ENCODE measurements at regions not wholly inside any gene's neighbourhood (a gene's known extent, or its start where the extent isn't known, plus 50 kb on each side); places are given as distances from the start of the nearest gene placed in this dataset.

DNA sequence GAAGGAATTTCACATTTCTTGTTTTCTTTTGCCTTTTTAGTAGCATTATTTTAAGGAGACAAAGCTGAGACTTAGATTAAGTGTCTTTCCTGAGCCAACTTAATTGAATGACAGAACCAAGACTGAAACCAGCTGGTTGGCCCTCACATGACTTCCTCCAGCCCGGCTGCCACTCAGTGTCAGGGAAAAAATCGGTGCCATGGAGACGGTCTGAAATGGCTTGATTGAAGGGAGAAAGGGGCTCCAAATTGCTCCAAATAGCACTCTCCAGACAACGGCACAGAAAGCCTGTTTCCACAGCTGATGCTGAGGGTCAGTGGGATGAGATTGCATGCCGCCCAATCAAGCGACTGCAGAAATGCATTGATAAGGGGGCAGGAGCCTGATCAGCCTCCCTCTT is 475.2 kb upstream of the IL12A start:
- no peak overlapping the region for H3K4me3 ChIP-seq (ENCODE audit: low read depth, low read length)
- DNase-seq (ENCODE audit: low read depth): no peak
- TF ChIP-seq, protein P1, sequence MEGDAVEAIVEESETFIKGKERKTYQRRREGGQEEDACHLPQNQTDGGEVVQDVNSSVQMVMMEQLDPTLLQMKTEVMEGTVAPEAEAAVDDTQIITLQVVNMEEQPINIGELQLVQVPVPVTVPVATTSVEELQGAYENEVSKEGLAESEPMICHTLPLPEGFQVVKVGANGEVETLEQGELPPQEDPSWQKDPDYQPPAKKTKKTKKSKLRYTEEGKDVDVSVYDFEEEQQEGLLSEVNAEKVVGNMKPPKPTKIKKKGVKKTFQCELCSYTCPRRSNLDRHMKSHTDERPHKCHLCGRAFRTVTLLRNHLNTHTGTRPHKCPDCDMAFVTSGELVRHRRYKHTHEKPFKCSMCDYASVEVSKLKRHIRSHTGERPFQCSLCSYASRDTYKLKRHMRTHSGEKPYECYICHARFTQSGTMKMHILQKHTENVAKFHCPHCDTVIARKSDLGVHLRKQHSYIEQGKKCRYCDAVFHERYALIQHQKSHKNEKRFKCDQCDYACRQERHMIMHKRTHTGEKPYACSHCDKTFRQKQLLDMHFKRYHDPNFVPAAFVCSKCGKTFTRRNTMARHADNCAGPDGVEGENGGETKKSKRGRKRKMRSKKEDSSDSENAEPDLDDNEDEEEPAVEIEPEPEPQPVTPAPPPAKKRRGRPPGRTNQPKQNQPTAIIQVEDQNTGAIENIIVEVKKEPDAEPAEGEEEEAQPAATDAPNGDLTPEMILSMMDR (IDR thresholded peaks at IDR 0.05; ENCODE audit: insufficient read depth, low read depth, low read length): no peak

DNA sequence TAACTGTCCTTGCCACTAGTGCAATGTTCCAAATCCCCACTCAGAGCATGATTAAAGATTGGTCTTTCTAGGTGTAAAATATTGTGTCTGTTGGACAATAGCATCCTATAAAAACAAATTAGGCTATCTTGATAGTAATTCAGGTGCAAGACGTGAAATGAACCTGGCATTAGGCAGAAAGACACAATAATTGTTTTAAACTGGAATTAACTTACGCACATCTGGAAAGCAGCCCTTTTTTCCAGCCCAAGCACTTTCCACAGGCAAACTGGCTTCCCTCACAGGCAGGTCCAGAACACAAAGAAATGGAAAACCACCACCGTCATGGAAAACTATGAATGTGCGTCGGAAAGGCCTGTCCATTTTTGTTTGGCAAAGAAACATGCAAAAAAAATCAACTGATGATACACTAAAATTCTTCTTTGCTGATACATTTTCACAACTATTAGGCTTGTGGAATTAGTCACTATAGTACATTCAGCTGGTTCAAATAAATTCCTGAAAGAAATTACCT is 474.7 kb upstream of the IL12A start:
- H3K4me3 ChIP-seq (ENCODE audit: low read depth, low read length): no peak overlapping the region
- TF ChIP-seq, protein P1 (IDR thresholded peaks at IDR 0.05; ENCODE audit: insufficient read depth, low read depth, low read length): no peak
- DNase-seq (ENCODE audit: low read depth): no peak

DNA sequence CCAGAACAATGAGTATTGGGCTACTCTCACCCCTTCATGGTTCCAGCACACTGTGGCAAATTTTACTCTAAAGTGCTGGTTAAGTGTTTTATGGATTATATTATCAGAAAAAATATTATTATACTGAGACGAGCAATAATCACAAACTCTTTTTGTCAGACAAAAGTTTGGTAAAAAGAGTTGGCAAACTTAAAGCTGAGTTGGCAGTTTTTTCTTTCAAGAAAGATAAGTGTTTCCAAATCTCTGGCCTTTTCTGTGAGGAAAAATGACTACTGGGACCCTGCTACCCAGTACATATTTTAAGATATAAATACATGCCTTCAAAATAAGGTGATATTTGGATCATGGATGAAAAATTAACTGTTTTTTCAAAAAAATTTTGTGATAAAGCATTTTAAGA is 471.5 kb upstream of the IL12A start:
- TF ChIP-seq, protein P1 (IDR thresholded peaks at IDR 0.05; ENCODE audit: insufficient read depth, low read depth, low read length): no peak
- no peak for DNase-seq (ENCODE audit: low read depth)
- H3K4me3 ChIP-seq (ENCODE audit: low read depth, low read length): no peak overlapping the region

- no peak overlapping the region for H3K4me3 ChIP-seq (ENCODE audit: low read depth, low read length)
- DNase-seq (ENCODE audit: low read depth): no peak
- TF ChIP-seq, protein P1 (IDR thresholded peaks at IDR 0.05; ENCODE audit: insufficient read depth, low read depth, low read length): no peak
Observed at GRCh38 chr3:159520638-159521037, 468.0 kb upstream of the IL12A start.

DNA sequence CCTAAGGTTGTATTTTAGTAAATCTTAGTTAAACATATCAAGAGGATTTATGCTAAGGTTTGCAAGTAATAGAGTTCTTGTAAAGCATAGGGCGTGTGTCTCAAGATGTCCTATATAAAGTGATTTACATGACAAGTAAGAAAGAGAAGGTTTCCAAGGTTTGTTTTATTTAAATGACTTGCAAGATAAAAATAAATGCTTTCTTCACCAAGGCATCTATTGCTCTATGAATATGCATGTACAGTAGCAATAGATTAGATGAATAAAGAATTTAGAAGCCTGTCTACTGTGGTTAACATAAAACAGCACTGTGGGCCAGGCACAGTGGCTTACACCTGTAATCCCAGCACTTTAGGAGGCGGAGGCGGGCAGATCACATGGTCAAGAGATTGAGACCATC is 466.4 kb upstream of the IL12A start:
- TF ChIP-seq, protein P1 (IDR thresholded peaks at IDR 0.05; ENCODE audit: insufficient read depth, low read depth, low read length): no peak
- no peak overlapping the region for H3K4me3 ChIP-seq (ENCODE audit: low read depth, low read length)
- DNase-seq (ENCODE audit: low read depth): no peak

DNA sequence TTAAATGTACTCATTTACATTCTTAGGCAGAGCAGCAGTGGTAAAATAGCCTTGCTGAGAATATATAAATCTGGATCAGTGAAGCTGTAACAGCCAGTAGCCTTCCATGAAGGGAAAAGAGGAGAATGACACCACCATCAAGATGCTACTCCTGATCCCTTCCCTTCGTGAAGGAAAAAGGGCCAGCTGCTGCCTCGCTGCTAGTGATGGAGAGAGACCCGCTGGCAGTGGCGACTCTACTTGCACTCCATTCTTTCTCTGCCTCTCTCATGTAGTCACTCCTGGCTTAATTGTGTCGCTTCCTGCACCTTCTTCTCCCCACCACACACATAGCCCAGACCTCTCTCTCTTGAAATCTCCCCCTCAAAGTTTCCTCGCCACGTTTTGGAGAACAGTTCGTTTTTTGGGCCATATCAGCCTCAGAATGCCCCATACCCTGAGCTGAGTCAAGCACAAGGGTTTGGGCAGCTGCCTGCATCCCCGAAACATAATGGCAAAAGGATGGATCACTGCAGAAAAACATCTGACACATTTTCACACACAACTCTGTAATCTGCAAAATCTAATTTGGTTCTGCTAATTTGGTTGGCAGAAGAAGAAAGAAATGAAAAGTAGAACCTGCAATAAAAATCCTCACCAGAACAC is 460.3 kb upstream of the IL12A start:
- no peak for DNase-seq (ENCODE audit: low read depth)
- TF ChIP-seq, protein P1 (IDR thresholded peaks at IDR 0.05; ENCODE audit: insufficient read depth, low read depth, low read length): no peak
- no peak overlapping the region for H3K4me3 ChIP-seq (ENCODE audit: low read depth, low read length)

DNA sequence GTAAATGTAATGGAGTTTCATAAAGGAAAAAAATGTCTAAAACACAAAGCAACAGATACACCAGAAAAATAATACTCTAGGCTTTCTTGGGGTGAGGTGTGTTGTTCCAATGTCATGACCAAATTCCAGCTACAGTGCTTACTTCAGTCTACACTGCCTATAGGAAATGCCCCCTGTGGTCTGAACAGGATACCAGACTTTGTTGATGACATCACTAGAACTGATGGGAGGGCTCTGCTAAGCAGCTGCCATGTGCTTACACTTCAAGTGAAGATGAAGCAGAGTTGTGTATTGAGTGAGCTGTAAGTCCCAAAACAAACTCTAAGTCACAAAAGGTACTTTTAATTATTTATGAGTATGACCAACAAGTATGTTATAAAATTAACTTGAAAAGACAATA is 456.1 kb upstream of the IL12A start:
- no peak for DNase-seq (ENCODE audit: low read depth)
- no peak overlapping the region for H3K4me3 ChIP-seq (ENCODE audit: low read depth, low read length)
- TF ChIP-seq, protein P1 (IDR thresholded peaks at IDR 0.05; ENCODE audit: insufficient read depth, low read depth, low read length): no peak
